ENCODE measurements at regions not wholly inside any gene's neighbourhood (a gene's known extent, or its start where the extent isn't known, plus 50 kb on each side); places are given as distances from the start of the nearest gene placed in this dataset.
A peak's percentile ranks its signal among the peaks of the same experiment; 100 is the strongest.

- peak in 1 of 2 experiments; percentile 58; a peak in 1 of 4 replicates for TF ChIP-seq ZNF318 (IDR thresholded peaks at IDR 0.05; ENCODE audit: borderline replicate concordance in 1 of 2, low read depth in 1 of 2)
- TF ChIP-seq ID3 (CRISPR knock-in tag; IDR thresholded peaks at IDR 0.05), result no peak
- no peak for TF ChIP-seq ID3 (tag; IDR thresholded peaks at IDR 0.05)
- TF ChIP-seq MYNN (IDR thresholded peaks at IDR 0.05), result no peak
- TF ChIP-seq MYNN (CRISPR knock-in tag; IDR thresholded peaks at IDR 0.05), result no peak
- TF ChIP-seq PTBP1 (IDR thresholded peaks at IDR 0.05; ENCODE audit: low read depth, low read length), result no peak
- TF ChIP-seq ELK3 (CRISPR knock-in tag; IDR thresholded peaks at IDR 0.05), result no peak
- peak; percentile 56 for TF ChIP-seq TAF9B (IDR thresholded peaks at IDR 0.05; ENCODE audit: partially characterized antibody)
- no peak for TF ChIP-seq CCAR2 (IDR thresholded peaks at IDR 0.05; ENCODE audit: low read depth, low read length)
- no peak for TF ChIP-seq EZH2 (IDR thresholded peaks at IDR 0.05; ENCODE audit: borderline replicate concordance, low read depth, low read length)
- TF ChIP-seq, protein P1, sequence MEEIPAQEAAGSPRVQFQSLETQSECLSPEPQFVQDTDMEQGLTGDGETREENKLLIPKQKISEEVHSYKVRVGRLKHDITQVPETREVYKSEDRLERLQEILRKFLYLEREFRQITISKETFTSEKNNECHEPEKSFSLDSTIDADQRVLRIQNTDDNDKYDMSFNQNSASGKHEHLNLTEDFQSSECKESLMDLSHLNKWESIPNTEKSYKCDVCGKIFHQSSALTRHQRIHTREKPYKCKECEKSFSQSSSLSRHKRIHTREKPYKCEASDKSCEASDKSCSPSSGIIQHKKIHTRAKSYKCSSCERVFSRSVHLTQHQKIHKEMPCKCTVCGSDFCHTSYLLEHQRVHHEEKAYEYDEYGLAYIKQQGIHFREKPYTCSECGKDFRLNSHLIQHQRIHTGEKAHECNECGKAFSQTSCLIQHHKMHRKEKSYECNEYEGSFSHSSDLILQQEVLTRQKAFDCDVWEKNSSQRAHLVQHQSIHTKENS (CRISPR knock-in tag; IDR thresholded peaks at IDR 0.05), result no peak
- no peak for TF ChIP-seq SREBF1 (IDR thresholded peaks at IDR 0.05; ENCODE audit: borderline replicate concordance, low read depth, low read length)
- TF ChIP-seq ZNF695 (CRISPR knock-in tag; IDR thresholded peaks at IDR 0.05), result no peak
- TF ChIP-seq HNRNPUL1 (IDR thresholded peaks at IDR 0.05; ENCODE audit: low read length), result no peak
- TF ChIP-seq, protein P2, sequence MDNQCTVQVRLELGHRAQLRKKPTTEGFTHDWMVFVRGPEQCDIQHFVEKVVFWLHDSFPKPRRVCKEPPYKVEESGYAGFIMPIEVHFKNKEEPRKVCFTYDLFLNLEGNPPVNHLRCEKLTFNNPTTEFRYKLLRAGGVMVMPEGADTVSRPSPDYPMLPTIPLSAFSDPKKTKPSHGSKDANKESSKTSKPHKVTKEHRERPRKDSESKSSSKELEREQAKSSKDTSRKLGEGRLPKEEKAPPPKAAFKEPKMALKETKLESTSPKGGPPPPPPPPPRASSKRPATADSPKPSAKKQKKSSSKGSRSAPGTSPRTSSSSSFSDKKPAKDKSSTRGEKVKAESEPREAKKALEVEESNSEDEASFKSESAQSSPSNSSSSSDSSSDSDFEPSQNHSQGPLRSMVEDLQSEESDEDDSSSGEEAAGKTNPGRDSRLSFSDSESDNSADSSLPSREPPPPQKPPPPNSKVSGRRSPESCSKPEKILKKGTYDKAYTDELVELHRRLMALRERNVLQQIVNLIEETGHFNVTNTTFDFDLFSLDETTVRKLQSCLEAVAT (IDR thresholded peaks at IDR 0.05), result 0 out of 4 replicates have a peak, but pooled peaks of 1 of the 2 experiments have one; percentile 18
Observed at GRCh38 chr6:6749702-6750491, 161.4 kb downstream of the LY86 start (continued).

Measured in K562 (cell line).